SK-MEL-5 (cell line): ENCODE measurements at regions not wholly inside any gene's neighbourhood (a gene's known extent, or its start where the extent isn't known, plus 50 kb on each side); places are given as distances from the start of the nearest gene placed in this dataset.

Experiments
- DNase-seq: peaks from one replicate; pipeline ENCODE4 v3.0.0-alpha.2; 2016; ENCODE audit warnings: low read depth, low spot score
- in situ Hi-C: cut with HindIII; loops from 2 replicates; pipeline ENCODE4 v1.10.0; 2016; ENCODE audit warnings: low sequenced_read_pairs, high pct_unique_total_duplicates, low pct_unique_long_range_greater_than_20kb

DNA sequence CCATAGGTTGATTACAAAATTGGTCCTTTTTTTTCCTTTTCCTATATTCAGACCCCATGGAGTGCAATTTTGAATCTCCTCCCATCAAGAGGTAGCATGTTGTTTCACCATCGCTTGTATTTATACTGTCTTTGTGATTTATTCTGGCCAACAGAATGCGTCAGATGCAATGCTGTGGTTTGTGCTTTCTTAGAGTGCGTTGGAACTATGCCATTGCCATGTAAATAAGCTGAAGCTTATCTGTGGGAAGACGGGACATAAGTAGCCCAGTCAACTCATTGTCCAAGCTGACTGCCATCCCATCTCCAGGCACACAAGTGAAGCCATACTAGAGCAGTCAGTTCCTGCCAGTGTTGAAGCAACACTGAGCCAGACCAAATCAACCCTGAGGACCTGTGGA lies 1339.3 kb upstream of the GOT2 start:
- in situ Hi-C loops = no loop called here
- DNase-seq = no peak

DNA sequence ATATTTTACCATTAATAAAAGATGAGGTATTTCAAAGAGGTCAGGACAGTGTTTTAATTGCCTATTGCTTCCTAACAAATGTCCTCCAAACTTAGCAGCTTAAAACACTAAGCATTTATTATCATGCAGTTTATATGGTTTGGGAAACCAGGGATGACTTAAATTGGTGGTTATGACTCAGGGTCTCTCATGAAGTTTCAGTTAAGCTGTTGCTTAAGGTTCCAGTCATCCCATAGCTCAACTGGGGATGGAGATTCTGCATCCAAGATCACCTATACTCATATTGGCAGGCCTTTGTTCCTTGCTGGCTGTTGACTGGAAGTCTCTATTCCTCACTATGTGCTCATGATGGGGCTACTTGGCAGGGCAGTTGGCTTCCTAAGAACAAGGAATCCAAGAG lies 1329.9 kb upstream of the GOT2 start:
- in situ Hi-C loops = no loop called here
- no peak for DNase-seq

DNA sequence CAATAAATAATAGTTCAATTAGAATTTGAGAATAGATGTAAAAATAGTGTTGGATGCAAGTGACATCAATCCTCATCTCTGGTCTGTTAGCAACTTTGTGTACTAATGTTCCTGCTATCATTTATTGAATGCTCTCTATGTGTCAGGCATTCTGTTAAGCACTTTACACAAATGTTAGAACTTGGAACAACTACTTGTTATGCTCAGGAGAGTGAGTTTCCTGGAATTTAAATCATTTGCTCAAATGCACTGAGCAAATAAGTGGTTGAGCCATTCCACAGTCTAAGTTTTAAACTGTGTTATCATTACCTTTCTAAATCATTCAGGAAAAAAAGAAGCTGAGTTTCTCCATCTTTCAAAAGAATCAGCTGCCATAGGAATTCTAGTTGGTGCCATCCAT lies 1327.3 kb upstream of the GOT2 start:
- in situ Hi-C loops = no loop called here
- DNase-seq = no peak

DNA sequence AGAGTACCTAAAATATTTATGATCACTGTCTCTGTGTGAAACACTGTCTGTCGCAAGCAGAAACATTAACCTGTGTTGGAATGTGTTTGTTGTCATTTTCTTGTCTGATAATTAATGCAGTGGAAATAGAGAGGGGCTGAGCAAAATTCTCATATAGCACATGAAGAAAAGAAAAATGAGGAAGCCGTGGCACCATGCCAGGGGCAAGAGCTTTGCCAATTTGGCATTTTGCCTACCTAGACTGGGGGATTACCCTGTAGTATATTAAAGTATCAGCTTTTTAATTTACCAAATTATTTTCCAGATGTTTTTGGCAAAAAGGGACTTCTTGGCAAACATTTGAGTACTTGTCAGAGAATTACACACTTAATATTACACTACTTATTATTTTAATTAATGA lies 1326.6 kb upstream of the GOT2 start:
- in situ Hi-C loops = no loop called here
- no peak for DNase-seq

DNA sequence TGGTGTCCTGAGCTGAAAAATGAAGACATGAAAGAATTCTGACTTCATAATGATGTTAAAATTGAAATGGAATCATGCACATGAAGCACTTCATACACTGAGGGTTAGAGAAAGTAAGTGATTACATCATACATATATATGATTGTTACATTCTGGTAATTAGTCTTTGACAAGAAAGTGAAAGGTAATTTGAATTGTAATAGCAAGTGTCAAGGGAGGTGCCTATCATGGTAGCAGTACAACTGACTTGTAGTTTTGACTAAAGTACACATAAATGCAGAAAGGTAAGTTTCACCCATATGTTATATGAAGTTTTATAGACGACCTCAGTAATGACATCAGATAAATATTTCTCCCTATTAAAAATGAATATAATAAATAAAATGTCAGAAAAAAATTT lies 1325.0 kb upstream of the GOT2 start:
- no peak for DNase-seq
- in situ Hi-C loops = no loop called here

DNA sequence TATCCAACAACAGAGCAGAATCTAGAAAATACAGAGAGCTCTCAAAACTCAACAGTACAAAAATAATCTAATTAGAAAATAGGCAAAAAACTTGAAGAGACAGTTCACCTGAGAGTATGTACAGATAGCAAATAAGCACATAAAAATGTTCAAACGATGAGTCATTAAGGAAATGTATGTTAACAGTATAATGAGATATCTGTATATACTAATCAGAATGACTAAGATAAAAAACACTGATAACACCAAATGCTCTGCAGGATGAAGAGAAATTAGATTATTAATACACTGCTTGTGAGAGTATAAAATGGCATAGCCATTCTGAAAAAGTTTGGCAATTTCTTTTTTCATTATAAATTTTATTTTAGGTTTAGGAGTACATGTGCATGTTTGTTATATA lies 1307.6 kb upstream of the GOT2 start:
- in situ Hi-C loops = no loop called here
- no peak for DNase-seq

DNA sequence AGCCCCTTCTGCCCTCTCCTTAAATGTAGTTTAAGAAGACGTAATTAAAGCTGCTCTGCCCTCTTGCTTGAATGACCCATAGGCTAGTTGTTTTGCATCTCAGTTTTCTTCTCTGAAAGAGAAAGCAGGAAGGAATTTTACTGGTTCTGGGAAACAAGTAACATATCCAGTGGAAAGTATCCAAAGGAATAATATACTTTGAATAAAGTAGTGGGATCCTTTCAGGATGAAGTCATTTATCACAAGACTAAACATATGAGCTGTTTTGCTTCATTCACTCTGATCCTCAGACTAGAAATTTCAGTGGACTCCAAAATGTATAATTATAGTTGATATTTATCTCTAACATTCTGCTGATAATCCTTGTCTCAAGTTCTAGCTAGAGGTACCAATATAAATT lies 1297.6 kb upstream of the GOT2 start:
- in situ Hi-C loops = no loop called here
- DNase-seq = no peak

DNA sequence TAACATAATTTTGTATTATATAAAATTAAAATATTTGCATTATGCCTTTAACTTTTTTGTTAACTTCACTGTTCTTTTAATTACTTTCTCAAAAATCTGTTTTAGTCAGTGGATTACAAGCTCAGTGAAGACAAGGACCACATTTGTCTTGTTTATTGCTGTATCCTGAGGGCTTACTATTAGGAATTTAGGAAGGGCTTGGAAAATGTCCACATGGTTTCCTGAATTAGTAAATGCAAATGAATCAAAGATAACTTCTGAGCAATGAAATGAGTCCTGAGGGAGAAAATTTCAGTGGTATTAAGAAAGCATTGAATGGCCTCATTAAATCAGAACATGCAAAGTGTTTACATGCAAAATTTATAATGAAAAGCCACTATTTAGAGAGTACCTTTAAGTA lies 1293.2 kb upstream of the GOT2 start:
- peak; percentile 23 for DNase-seq
- in situ Hi-C loops = no loop called here

DNA sequence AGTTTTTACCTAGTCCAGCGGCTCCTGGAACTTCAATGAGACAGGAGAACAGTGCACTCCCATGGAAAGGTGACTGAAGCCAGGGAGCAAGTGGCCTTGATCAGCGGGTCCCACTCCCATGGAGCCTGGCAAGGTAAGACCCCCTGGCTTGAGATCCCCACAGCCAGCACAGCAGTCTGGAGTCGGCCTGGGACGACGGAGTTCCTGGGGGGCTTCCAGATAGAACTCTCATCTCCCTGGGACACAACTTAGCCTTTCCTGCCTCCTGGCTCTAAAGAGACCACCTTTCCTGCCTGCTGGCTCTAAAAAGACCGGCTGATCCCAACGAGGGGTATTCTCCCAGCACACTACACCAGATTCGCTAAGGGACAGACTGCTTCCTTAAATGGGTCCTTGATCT lies 1279.0 kb upstream of the GOT2 start:
- in situ Hi-C loops = no loop called here
- DNase-seq = no peak

DNA sequence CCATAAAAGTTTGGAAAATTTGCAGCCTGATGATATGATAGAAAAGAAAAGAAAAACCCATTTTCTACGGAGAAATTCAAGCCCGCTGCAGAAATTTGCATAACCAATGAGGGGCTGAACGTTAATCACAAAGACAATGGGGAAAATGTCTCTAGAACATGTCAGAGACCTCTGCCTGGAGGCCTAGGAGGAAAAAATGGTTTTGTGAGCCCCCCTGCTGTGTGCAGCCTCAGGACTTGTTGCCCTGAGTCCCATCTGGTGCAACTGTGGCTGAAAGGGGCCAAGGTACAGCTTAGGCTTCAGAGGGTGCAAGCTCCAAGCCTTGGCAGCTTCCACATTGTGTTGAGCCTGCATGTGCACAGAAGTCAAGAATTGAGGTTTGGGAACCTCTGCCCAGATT lies 1267.4 kb upstream of the GOT2 start:
- in situ Hi-C loops = no loop called here

DNA sequence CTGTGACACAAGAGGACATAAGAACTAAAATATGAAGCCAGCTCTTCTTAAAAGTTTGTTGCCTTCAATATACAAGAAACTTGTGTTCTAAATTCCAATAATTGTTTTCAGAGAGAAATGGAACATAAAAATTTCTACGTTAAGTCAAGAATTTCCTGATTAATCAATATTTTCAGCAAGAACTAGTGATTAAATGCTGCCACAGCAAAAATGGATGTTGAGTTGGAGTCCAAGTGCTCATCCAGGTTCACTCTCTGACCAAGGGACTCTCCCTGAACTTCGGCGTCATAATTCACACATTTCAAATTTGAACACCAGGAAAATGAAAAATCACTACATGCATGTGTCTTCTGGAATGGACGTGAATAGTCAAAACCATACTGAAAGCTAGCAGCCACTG lies 1263.6 kb upstream of the GOT2 start:
- in situ Hi-C loops = no loop called here

More for the DNA sequence above, 1267.4 kb upstream of the GOT2 start:
- DNase-seq = no peak

DNA sequence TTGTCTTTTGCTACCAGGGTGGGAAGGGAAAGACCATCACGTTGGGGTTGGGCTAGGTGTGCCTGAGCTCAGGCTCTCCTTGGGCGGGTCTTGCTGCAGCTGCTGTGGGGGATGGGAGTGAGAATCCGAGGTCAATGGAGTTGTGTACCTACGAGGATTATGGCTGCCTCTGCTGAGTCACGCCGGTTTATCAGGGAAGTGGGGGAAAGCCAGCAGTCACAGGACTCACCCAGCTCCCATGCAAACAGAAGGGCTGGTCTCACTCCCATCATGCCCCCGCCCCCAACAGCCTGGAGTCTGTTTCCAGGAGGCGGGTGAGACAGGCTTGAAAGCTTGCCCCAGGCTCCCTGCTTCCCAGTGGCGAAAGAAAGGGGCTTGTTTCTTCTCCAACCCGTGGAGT lies 1259.0 kb upstream of the GOT2 start:
- in situ Hi-C loops = no loop called here
- DNase-seq = peak; percentile 46

More for the DNA sequence above, 1263.6 kb upstream of the GOT2 start:
- no peak for DNase-seq

DNA sequence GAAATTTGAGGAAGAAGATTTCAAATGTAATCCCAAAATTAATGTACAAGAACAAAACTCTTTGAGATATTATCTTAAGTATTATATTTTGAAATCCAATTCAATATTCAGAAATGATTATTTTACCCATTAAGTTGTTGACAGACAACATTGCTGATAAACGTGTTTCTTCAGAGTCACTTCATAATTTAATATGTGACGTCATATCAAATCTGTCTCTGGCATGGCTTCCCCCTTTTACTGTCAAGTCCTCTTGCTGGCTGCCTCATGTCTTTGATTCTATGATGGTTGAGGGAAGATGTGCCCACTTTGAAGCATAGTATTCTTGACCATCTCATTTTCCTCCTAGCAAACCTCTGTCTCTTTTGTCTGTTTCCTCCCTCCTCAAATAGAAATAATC lies 1257.1 kb upstream of the GOT2 start:
- in situ Hi-C loops = no loop called here
- no peak for DNase-seq

DNA sequence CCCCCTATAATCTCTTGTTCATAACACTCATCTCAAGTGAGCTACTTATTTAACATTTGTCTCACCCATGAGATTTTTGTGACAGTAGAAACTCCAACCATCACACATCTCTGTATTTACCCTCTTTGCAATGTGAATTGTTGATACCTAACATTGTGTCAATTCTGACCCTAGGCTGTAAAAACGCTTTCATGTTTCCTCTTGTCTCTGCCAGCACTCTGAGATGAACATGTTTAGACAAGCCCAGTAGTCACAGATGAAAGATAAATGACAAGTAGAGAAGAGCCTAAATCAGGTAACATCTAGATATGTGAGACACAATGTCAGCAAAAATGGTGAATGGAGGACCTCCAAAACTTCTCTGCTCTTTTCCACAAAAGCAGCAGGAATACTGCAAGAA lies 1254.5 kb upstream of the GOT2 start:
- no peak for DNase-seq
- in situ Hi-C loops = no loop called here

DNA sequence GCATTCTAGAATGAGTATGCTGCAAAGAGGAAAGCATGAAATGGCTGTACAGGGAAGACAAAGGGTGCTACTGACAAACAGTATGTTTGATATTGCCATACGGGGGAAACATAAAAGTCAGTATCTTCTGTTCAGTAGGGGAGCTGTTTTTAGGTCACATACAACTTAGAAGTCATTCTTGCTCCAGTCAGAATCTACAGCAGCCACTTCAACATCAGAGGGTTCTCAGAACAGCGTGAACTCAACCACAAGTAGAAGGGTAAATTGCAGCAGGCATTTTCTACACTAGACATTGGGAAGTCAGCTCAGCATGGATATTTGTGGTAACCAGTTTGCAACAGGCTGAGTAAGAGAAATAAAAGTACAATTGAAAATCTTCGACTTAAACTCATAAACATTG lies 1241.8 kb upstream of the GOT2 start:
- in situ Hi-C loops = no loop called here
- DNase-seq = no peak

DNA sequence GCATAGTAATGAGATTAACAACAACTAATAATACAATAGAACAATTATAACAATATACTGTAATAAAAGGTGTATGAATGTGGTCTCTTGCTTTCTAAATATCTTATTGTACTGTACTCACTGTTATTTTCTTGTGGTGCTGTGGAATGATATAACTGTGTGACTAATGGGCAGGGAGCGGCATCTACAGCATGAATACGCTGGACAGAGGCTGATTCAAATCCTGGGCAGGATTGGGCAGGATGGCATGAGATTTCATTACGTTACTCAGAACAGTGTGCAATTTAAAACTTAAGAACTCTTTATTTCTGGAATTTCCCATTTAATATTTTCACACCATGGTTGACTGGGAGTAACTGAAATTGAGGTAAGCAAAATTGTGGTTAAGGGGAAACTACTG lies 1239.8 kb upstream of the GOT2 start:
- in situ Hi-C loops = no loop called here
- no peak for DNase-seq

DNA sequence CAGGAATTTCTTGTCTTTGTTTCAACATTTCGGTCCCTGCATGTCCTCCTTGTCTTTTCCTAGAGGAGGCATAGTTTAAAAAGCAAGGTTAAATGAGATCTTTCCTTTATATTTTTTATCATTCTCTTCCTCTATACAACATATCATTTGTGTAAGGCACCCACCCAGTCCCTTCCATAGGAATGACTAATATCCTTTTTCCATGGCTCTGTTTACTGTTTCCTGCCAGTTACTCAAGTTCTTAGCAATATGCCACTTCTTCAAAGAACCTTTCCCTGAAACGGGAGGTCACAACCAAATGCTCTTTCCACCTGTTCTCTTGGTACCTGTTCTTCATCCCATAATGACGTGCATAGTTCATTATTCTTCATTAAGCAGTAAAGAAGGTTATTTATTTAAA lies 1237.1 kb upstream of the GOT2 start:
- in situ Hi-C loops = no loop called here
- no peak for DNase-seq

DNA sequence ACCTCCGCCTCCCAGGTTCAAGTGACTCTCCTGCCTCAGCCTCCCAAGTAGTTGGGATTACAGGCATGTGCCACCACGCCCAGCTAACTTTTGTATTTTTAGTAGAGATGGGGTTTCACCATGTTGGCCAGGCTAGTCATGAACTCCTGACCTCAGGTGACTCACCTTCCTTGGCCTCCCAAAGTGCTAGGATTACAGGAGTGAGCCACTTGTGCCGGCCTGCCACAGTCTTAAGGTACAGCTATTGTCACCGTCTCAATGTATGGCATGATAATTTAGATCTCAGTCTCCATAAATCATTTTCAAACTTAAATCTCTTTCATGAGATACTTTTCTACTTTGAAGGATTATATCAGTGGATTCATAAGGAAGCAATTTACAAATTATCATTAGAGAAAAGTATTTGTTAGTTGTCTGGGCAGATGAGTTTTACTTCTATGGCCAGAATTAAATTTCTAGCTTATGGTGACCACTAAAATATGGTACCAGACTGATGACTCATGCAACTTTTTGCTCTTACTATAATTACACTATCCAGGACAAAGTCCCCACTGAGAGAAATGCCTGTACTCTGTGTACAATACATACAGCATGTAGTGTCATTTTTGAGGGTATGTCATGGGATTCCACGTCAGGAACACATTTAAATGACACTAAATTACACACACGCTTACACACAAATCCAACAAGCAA lies 1230.3 kb upstream of the GOT2 start:
- in situ Hi-C loops = no loop called here
- DNase-seq = no peak

DNA sequence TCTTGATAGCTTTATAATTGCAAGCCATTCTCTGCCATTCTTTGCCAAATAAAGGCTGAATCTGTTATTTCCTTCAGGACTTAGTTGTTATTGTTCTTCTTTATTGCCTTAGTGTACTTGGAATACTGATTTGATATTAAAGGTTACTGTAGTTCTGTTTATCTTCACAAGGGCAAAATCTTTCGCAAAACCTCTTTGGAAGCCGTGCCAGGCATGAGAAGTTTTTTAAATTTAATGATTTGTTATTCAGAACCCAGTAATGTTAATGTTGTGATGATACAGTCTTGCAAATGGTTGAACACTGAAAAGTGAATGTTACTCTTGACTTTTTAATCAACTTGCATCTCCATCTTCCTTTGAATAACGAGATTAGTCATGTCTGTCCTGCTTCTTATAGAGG lies 1225.2 kb upstream of the GOT2 start:
- no peak for DNase-seq
- in situ Hi-C loops = no loop called here

DNA sequence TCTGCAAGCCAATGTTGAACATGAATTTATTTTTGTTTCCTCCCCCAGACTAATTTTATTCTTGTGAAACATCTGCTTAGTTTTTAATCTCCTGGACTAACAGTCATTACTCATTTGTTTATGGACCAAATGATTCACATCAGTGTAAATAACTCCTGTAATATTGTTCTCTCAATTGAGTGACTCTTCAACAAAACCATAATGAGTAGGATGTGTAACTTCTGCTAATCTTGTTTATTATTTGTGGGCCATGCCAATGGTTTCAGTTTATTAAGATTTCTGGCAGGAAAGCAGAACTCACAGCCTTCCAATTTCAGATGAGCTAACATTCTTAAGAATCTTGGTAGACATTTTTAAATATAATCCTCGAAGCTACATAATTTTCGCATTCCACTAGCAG lies 1216.3 kb upstream of the GOT2 start:
- in situ Hi-C loops = no loop called here
- no peak for DNase-seq
